ENCODE measurements at regions not wholly inside any gene's neighbourhood (a gene's known extent, or its start where the extent isn't known, plus 50 kb on each side); places are given as distances from the start of the nearest gene placed in this dataset.
A peak's percentile ranks its signal among the peaks of the same experiment; 100 is the strongest.
"Not testable (repeated sequence)": the region's sequence is repeated elsewhere in the genome, so short reads cannot be mapped to it uniquely, and the experiment has no call there.

GRCh38 chr9:30995956-30996738 lies 1388.3 kb upstream of the ACO1 start:
- no peak for DNase-seq (ENCODE audit: low read depth)

DNA sequence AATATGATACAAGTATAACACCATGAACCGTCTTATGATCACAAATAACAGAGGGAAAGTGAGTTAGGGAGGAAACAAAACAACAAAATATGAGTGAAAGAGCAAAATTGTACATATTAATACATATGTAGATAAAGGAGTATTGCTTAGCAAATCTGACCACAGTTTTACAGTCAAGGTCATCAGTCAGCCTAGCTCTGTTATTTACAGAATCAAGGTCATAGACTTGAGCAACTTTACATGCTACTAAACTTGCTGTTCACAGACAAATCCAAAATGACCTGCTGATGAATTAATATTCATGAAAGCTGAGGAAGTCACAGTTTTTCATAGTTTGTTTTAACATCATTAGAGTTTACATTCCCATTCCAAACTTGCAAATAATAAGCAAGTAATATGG lies 1387.7 kb upstream of the ACO1 start:
- DNase-seq (ENCODE audit: low read depth): peak; percentile 1

DNA sequence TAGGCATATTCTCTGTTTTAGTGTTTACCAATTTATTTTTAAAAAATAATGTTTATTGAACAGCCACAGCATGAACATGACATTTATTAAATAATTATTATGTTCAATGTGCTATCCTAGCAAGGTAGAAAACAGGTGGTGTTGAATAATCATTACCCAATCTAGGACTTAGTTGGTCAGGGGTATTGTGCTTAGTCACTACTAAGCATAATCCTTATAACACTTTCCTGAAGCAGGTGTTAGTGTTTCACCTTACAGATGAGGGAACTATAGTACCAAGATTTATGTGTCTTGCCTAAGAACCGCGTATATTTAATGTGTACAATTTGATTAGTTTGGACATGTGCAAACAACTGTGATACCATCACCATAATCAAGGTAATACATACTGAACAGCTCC lies 1387.2 kb upstream of the ACO1 start:
- no peak for DNase-seq (ENCODE audit: low read depth)

- no peak for DNase-seq (ENCODE audit: low read depth)
Measured at GRCh38 chr9:31005086-31005665, 1379.3 kb upstream of the ACO1 start.

DNA sequence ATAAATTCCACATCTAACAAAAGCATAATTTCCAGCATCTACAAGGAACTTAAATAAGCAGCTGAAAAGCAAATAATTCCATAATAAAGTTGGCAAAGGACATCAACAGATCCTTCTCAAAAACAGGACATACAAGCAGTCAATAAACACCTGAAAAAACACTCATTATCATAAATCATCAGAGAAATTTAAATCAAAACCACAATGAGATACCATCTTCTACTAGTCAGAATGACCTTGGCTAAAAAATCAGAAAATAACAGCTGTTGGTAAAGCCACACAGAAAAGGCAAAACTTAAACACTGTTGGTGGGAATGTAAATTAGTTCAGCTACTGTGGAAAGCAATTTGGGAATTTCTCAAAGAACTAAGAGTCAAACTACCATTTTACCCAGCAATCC lies 1371.1 kb upstream of the ACO1 start:
- no peak for DNase-seq (ENCODE audit: low read depth)

DNA sequence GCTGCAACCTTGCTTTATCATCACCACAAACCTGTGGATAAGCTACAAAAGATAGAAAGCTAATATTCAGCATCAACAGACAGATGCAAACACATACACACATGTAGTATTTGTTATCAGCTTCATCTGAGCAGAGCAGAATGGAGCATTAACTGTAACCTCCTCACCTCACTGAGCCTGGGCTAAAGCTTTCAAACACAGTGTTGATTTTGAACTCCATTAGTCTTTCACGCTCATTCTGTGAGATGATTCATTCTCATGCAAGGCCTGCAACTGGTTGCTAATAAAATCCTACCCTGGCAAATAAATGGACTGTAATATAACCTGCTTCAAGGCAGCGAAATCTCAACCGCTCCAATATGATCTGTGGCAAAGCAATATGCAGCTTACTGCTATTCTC lies 1360.6 kb upstream of the ACO1 start:
- no peak for DNase-seq (ENCODE audit: low read depth)

DNA sequence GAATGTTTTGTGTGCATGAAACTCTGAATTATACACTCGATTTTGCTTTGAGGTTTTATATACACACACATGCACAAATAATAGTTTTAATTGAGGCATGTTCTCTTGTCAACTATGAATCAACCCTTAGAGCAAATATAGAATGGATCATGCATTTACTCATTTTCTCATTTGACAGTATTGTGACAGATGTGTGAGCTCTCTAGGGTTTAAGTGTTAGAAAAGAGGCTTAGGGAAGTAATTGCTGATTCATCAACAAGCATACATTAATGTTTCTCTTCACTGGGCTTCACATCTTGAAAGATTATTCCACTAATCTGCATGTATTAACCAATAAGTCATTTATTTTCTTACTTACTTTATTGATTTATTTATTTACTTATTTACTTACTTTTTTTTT lies 1356.8 kb upstream of the ACO1 start:
- no peak for DNase-seq (ENCODE audit: low read depth)

DNA sequence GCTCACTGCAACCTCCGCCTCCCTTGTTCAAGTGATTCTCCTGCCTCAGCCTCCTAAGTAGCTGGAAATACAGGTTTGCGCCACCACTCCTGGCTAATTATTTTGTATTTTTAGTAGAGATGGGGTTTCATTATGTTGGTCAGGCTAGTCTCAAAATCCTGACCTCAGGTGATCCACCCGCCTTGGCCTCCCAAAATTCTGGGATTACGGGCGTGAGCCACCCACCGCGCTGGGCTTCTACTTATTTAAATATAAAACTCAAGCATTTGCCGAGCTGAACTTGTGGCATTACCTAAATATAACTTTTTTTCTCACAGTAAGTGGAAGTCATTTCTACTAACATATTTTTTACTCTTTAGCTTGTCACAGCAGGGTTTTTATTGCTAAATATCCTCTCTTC lies 1356.3 kb upstream of the ACO1 start:
- DNase-seq (ENCODE audit: low read depth): no peak

GRCh38 chr9:31030741-31031202 lies 1353.7 kb upstream of the ACO1 start:
- peak; percentile 25 for DNase-seq (ENCODE audit: low read depth)

DNA sequence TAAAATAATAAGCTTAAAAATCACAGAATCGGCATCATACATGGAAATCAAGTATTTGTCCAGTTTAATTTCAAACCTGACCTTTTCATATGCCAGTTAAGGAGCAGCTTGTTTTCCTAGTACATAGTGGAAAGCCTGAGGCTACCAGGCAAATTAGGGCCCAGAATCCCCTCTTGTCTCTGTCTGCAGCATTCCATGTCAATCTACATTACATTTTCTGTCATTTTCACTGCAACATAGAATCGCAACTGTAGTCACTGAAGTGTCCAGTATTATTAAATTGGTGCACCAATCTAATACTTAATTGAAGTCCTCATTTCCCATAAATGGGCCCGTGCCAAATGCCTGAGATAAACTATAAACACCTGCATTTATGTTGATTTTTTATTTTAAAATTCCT lies 1352.2 kb upstream of the ACO1 start:
- no peak for DNase-seq (ENCODE audit: low read depth)

DNA sequence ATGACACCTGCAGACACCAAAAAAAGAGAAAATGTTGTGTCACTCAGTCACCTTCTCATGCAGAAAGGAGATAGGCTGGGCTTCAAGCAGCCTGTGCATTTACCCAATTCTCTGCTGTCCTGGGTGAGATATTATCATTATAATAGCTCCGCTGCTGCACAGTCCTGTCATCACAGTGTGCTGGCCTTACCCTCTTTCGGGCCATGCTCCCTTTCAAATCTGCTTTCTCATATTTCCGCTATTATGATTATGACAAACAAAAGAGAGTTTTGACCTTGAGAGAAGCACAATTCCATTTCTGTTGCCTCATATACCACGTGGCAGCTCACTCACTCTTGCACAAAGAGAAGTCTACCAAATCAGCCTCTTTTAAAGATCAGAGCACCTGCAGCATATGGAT lies 1350.1 kb upstream of the ACO1 start:
- DNase-seq (ENCODE audit: low read depth): peak; percentile 12

GRCh38 chr9:31040564-31040963 lies 1343.9 kb upstream of the ACO1 start:
- no peak for DNase-seq (ENCODE audit: low read depth)

DNA sequence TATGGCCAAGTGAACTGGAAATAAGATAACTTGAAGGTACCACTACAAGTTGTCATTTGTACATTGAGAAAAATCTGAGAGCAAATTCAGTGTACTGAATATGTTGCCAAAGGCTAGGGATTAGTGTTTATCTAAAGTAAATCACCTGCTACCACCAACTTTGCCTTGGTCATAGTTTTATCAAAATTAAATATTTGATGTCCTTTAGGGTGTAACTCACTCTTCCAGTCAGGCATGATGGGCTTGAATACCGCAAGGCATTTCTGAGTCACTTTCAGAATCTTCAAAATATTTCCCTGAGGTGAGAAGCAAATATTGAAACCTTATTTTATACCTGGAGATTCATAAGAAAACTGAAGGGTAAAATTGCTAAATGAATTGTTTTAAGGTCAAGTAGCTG lies 1338.6 kb upstream of the ACO1 start:
- no peak for DNase-seq (ENCODE audit: low read depth)

DNA sequence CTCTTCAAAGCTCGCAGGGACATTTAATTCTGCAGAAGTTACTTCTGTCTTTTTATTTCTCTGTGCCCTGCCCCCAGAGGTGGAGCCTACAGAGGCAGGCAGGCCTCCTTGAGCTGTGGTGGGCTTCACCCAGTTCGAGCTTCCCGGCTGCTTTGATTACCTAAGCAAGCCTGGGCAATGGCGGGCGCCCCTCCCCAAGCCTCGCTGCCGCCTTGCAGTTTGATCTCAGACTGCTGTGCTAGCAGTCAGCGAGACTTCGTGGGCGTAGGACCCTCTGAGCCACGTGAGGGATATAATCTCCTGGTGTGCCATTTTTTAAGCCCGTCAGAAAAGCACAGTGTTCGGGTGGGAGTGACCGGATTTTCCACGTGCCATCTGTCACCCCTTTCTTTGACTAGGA lies 1322.9 kb upstream of the ACO1 start:
- DNase-seq (ENCODE audit: low read depth): not testable (repeated sequence)

DNA sequence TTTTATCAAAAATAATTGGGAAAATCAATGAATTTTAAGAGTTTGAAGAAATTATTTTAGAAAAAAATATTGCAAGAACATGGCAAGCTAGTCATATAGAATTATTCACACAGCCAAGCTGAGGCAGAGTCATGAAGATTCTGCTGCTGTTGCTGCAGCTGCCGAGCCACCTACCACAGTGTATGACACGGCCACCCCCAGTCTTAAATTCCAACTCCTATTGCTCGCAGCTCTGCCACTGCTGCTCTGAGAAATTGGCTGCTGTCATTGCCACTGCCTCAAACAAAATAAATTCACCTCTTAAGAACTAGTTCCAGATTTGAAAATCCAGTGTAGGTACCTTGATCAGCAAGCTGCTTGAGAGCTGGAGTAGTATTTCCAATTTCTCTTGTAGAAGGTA lies 1318.8 kb upstream of the ACO1 start:
- DNase-seq (ENCODE audit: low read depth): no peak

- no peak for DNase-seq (ENCODE audit: low read depth)
Measured at GRCh38 chr9:31067418-31067817, 1317.0 kb upstream of the ACO1 start.

GRCh38 chr9:31071606-31072286 lies 1312.7 kb upstream of the ACO1 start:
- no peak for DNase-seq (ENCODE audit: low read depth)

GRCh38 chr9:31078175-31078574 lies 1306.3 kb upstream of the ACO1 start:
- no peak for DNase-seq (ENCODE audit: low read depth)

GRCh38 chr9:31084350-31084749 lies 1300.1 kb upstream of the ACO1 start:
- no peak for DNase-seq (ENCODE audit: low read depth)

DNA sequence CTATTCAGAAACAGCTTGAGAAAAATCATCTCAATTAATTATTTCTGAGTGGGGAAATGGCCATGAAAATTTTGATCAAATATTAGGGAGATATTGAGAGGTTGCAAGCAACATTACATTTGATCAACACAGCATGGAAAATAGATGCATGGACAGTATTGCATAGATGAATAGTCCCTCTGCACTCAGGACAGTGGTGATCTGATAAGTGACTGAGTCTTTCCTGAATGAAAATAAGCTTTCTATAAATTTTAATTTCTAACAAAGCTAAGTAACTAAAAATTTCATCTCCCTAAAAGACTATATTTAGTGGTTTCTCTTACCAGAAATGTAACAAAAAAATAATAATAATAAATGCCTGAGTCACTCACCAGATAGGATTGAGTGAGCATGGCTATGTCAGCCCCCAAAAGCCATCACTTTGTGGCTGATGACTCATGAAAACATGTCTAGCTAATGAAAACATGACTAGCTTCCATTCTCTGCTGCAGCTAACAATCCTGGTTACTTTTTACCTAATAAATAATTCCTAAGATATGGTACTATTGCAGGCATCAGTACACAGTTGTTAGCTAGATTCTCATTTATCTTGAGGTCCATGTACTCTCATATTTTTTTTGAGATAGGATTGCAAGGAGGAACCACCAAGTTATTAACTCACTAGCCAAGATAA lies 1294.8 kb upstream of the ACO1 start:
- DNase-seq (ENCODE audit: low read depth): peak; percentile 85

GRCh38 chr9:31100311-31100710 lies 1284.1 kb upstream of the ACO1 start:
- DNase-seq (ENCODE audit: low read depth): no peak

DNA sequence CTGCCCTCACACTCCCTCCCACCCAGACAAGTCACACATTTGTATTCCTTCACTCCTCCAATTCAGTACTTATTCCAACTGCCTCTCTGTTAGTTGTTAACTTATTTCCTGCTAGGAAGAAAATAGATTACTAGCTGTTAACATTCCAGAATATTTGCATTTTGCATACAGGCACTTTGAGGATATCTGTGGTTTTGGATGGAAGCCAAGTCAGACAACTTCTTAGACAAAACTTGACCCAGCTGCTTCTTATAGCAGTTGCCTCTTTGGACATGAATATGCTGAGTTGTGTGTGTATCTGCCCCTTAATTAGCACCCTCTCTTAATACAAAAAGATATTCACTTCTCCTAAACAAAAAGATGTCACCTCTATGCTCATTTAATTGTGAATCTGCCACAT lies 1280.6 kb upstream of the ACO1 start:
- DNase-seq (ENCODE audit: low read depth): peak; percentile 17

DNA sequence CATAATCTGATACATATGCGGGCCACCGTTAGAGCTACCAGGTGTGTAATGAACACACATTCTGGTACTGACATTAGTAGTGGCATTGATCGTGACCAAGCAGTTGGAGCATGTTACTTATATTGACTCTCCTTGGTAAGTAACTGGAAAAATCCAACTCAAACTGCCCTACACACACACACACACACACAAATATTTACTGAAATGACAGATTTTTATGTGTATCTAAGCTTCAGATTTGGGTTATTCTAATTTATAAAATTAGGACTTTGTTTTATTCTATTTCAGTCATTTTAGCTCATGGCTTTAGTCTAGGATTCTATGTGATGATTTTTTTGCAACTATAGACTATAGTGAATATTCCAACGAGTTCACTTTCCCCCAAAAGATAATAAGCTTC lies 1280.2 kb upstream of the ACO1 start:
- no peak for DNase-seq (ENCODE audit: low read depth)

Data from amniotic epithelial cell (primary cell).